SJSA1 (cell line): ENCODE measurements at regions not wholly inside any gene's neighbourhood (a gene's known extent, or its start where the extent isn't known, plus 50 kb on each side); places are given as distances from the start of the nearest gene placed in this dataset.

Source experiments
- DNase-seq, 2 experiments: peaks; one replicate each; pipeline ENCODE4 v3.0.0-alpha.2; 2015 to 2020; ENCODE audit warnings: low spot score in 2 of 2, low read depth in 1 of 2
- H3K27ac ChIP-seq: fragments of 250-450 bp; sonication (Bioruptor Pico); 2 replicates; pipeline ENCODE4 v1.5.1; 2020; ENCODE audit warnings: mild to moderate bottlenecking, moderate library complexity
- H3K27me3 ChIP-seq: fragments of 250-450 bp; sonication (Bioruptor Pico); replicated peaks from 2 replicates; pipeline ENCODE4 v1.5.1; 2020; ENCODE audit warnings: mild to moderate bottlenecking, moderate library complexity
- H3K36me3 ChIP-seq: fragments of 250-450 bp; sonication (Bioruptor Pico); 2 replicates; pipeline ENCODE4 v1.5.1; 2020; ENCODE audit warnings: mild to moderate bottlenecking
- H3K4me1 ChIP-seq: fragments of 250-450 bp; sonication (Bioruptor Pico); replicated peaks from 2 replicates; pipeline ENCODE4 v1.6.1; 2021; ENCODE audit warnings: mild to moderate bottlenecking
- H3K4me3 ChIP-seq: fragments of 250-450 bp; sonication (Bioruptor Pico); 2 replicates; pipeline ENCODE4 v1.5.1; 2020; ENCODE audit warnings: mild to moderate bottlenecking
- H3K9me3 ChIP-seq: fragments of 250-450 bp; sonication (Bioruptor Pico); replicated peaks from 2 replicates; pipeline ENCODE4 v1.5.1; 2020; ENCODE audit warnings: mild to moderate bottlenecking

GRCh38 chr5:74140409-74140808, 500.1 kb downstream of the ENC1 start:
- H3K9me3 ChIP-seq, result no peaks in the 10 kb centered on the region
- no peak for DNase-seq
- no peak overlapping the region for H3K4me3 ChIP-seq
- H3K27ac ChIP-seq, result peak overlapping the region; percentile 89
- no peaks in the 10 kb centered on the region; the same call in 1 of the 2 replicates for H3K27me3 ChIP-seq
- H3K36me3 ChIP-seq, result no peaks in the 10 kb centered on the region
- H3K4me1 ChIP-seq, result peaks cover 25% of the 10 kb centered on the region

- H3K27me3 ChIP-seq, result no peaks in the 10 kb centered on the region; the same call in 1 of the 2 replicates
- H3K36me3 ChIP-seq, result no peaks in the 10 kb centered on the region
- DNase-seq, result no peak
- peaks cover 30% of the 10 kb centered on the region for H3K4me1 ChIP-seq
- H3K9me3 ChIP-seq, result no peaks in the 10 kb centered on the region
- no peak overlapping the region for H3K27ac ChIP-seq
- no peak overlapping the region for H3K4me3 ChIP-seq
Observed at GRCh38 chr5:74139589-74139988, 500.9 kb downstream of the ENC1 start.

- Histone ChIP-seq H3K27ac (no peak overlapping the region), H3K36me3 (no peaks in the 10 kb centered on the region), H3K9me3 (no peaks in the 10 kb centered on the region), H3K27me3 (no peaks in the 10 kb centered on the region; the same call in 1 of the 2 replicates), H3K4me3 (no peak overlapping the region), H3K4me1 (peaks cover 30% of the 10 kb centered on the region)
- no peak for DNase-seq
Observed at GRCh38 chr5:74138721-74139120, 501.8 kb downstream of the ENC1 start.

- no peaks in the 10 kb centered on the region for H3K36me3 ChIP-seq
- no peak for DNase-seq
- H3K27me3 ChIP-seq, result no peaks in the 10 kb centered on the region; the same call in 1 of the 2 replicates
- no peak overlapping the region for H3K4me3 ChIP-seq
- H3K9me3 ChIP-seq, result no peaks in the 10 kb centered on the region
- H3K27ac ChIP-seq, result no peak overlapping the region
- H3K4me1 ChIP-seq, result peaks cover 25% of the 10 kb centered on the region
Observed at GRCh38 chr5:74136276-74136825, 504.2 kb downstream of the ENC1 start.

- peaks cover 12% of the 10 kb centered on the region for H3K4me1 ChIP-seq
- DNase-seq, result no peak
- no peak overlapping the region for H3K4me3 ChIP-seq
- H3K36me3 ChIP-seq, result no peaks in the 10 kb centered on the region
- no peaks in the 10 kb centered on the region; the same call in 1 of the 2 replicates for H3K27me3 ChIP-seq
- no peak overlapping the region for H3K27ac ChIP-seq
- no peaks in the 10 kb centered on the region for H3K9me3 ChIP-seq
Observed at GRCh38 chr5:74135033-74135432, 505.5 kb downstream of the ENC1 start.

GRCh38 chr5:74132485-74132884, 506.5 kb downstream of the ARHGEF28 start:
- Histone ChIP-seq H3K27ac (no peak overlapping the region), H3K4me3 (no peak overlapping the region), H3K4me1 (peaks cover 16% of the 10 kb centered on the region), H3K9me3 (no peaks in the 10 kb centered on the region), H3K27me3 (no peaks in the 10 kb centered on the region; the same call in 1 of the 2 replicates), H3K36me3 (no peaks in the 10 kb centered on the region)
- DNase-seq, result no peak

GRCh38 chr5:74131250-74131649, 505.3 kb downstream of the ARHGEF28 start:
- H3K9me3 ChIP-seq, result no peaks in the 10 kb centered on the region
- no peaks in the 10 kb centered on the region for H3K36me3 ChIP-seq
- peaks cover 18% of the 10 kb centered on the region for H3K4me1 ChIP-seq
- no peaks in the 10 kb centered on the region; the same call in 1 of the 2 replicates for H3K27me3 ChIP-seq
- H3K27ac ChIP-seq, result no peak overlapping the region
- DNase-seq, result no peak
- H3K4me3 ChIP-seq, result no peak overlapping the region

GRCh38 chr5:74130155-74130897, 504.3 kb downstream of the ARHGEF28 start:
- Histone ChIP-seq H3K4me1 (peaks cover 12% of the 10 kb centered on the region), H3K9me3 (no peaks in the 10 kb centered on the region), H3K27me3 (no peaks in the 10 kb centered on the region; the same call in 1 of the 2 replicates), H3K4me3 (no peak overlapping the region), H3K27ac (no peak overlapping the region), H3K36me3 (no peaks in the 10 kb centered on the region)
- no peak for DNase-seq

GRCh38 chr5:74127381-74128320, 501.7 kb downstream of the ARHGEF28 start:
- DNase-seq, result peak in 1 of 2 experiments; percentile 34
- no peaks in the 10 kb centered on the region for H3K27me3 ChIP-seq
- H3K36me3 ChIP-seq, result no peaks in the 10 kb centered on the region
- no peaks in the 10 kb centered on the region for H3K9me3 ChIP-seq
- H3K27ac ChIP-seq, result no peak overlapping the region
- no peak overlapping the region for H3K4me3 ChIP-seq
- H3K4me1 ChIP-seq, result peaks cover 16% of the 10 kb centered on the region

GRCh38 chr5:74126294-74126693, 500.3 kb downstream of the ARHGEF28 start:
- H3K27me3 ChIP-seq, result no peaks in the 10 kb centered on the region

GRCh38 chr5:74124826-74125225, 498.8 kb downstream of the ARHGEF28 start:
- DNase-seq, result peak; percentile 42 to 56
- no peak overlapping the region for H3K4me3 ChIP-seq
- no peaks in the 10 kb centered on the region for H3K36me3 ChIP-seq
- H3K27ac ChIP-seq, result no peak overlapping the region
- no peaks in the 10 kb centered on the region for H3K27me3 ChIP-seq
- peaks cover 16% of the 10 kb centered on the region for H3K4me1 ChIP-seq
- H3K9me3 ChIP-seq, result no peaks in the 10 kb centered on the region

More at GRCh38 chr5:74126294-74126693, 500.3 kb downstream of the ARHGEF28 start:
- Histone ChIP-seq H3K9me3 (no peaks in the 10 kb centered on the region), H3K27ac (no peak overlapping the region), H3K36me3 (no peaks in the 10 kb centered on the region), H3K4me3 (no peak overlapping the region), H3K4me1 (peaks cover 16% of the 10 kb centered on the region)
- DNase-seq, result no peak

- no peak for DNase-seq
- peaks cover 16% of the 10 kb centered on the region for H3K4me1 ChIP-seq
- no peak overlapping the region for H3K4me3 ChIP-seq
- no peak overlapping the region for H3K27ac ChIP-seq
- no peaks in the 10 kb centered on the region for H3K36me3 ChIP-seq
- no peaks in the 10 kb centered on the region for H3K9me3 ChIP-seq
- H3K27me3 ChIP-seq, result no peaks in the 10 kb centered on the region
Observed at GRCh38 chr5:74123929-74124328, 497.9 kb downstream of the ARHGEF28 start.

- Histone ChIP-seq H3K4me1 (peaks cover 15% of the 10 kb centered on the region), H3K27me3 (no peaks in the 10 kb centered on the region), H3K27ac (no peak overlapping the region), H3K4me3 (no peak overlapping the region), H3K36me3 (no peaks in the 10 kb centered on the region), H3K9me3 (no peaks in the 10 kb centered on the region)
- no peak for DNase-seq
Observed at GRCh38 chr5:74122979-74123590, 497.1 kb downstream of the ARHGEF28 start.
